ENCODE measurements at regions not wholly inside any gene's neighbourhood (a gene's known extent, or its start where the extent isn't known, plus 50 kb on each side); places are given as distances from the start of the nearest gene placed in this dataset.

DNA sequence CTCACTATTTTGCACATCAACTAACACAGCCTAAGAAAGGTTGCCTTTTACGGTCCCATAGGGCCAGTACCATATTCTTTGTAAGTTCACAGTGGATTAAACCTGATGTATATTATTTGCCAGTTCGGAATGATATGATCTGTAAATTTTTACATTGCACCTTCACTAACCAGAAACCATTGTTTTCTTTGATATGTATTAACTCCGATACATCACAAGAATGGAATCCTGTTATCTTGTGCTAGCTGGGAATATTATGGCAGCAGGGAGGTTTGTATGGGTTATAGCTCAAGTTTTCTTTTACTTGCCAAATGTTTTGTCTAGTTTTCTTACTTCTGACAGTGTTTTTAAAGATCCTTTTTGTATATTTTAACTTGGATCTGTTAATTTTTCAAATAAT is 51.4 kb upstream of the S1PR1 start:
- no peak overlapping the region for H3K27ac ChIP-seq
- peak in 1 of 2 donors; percentile 38 for DNase-seq (ENCODE audit: low read depth in 1 of 2, low spot score in 1 of 2)

DNA sequence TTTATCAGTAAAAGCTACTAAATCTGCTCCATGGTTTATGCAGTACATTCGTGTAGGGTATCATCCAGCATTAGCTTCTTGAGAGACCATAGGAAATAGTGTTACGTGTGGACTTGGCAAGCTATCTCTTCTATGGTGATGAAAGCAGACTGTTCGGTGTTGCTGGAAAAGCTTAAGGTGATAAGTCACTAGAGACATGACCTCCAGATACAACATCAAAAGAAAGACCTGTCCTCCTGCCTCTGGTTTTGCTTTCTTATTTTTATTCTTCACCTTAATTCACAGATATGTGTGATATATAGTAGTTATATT is 53.5 kb upstream of the S1PR1 start:
- TF ChIP-seq, protein P1, sequence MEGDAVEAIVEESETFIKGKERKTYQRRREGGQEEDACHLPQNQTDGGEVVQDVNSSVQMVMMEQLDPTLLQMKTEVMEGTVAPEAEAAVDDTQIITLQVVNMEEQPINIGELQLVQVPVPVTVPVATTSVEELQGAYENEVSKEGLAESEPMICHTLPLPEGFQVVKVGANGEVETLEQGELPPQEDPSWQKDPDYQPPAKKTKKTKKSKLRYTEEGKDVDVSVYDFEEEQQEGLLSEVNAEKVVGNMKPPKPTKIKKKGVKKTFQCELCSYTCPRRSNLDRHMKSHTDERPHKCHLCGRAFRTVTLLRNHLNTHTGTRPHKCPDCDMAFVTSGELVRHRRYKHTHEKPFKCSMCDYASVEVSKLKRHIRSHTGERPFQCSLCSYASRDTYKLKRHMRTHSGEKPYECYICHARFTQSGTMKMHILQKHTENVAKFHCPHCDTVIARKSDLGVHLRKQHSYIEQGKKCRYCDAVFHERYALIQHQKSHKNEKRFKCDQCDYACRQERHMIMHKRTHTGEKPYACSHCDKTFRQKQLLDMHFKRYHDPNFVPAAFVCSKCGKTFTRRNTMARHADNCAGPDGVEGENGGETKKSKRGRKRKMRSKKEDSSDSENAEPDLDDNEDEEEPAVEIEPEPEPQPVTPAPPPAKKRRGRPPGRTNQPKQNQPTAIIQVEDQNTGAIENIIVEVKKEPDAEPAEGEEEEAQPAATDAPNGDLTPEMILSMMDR (IDR thresholded peaks at IDR 0.05; ENCODE audit: low read depth, low read length), result no peak
- Histone ChIP-seq H3K27me3 (no peaks in the 10 kb centered on the region), H3K4me1 (ENCODE audit: low read depth) (peaks cover 5% of the 10 kb centered on the region), H3K9me3 (ENCODE audit: low read depth) (no peaks in the 10 kb centered on the region), H3K27ac (no peak overlapping the region), H3K4me3 (no peak overlapping the region), H3K36me3 (no peaks in the 10 kb centered on the region)
- peak; percentile 21 to 51 for DNase-seq (ENCODE audit: low read depth in 1 of 2, low spot score in 1 of 2)

More for the DNA sequence above, 51.4 kb upstream of the S1PR1 start:
- Histone ChIP-seq H3K36me3 (no peaks in the 10 kb centered on the region), H3K9me3 (ENCODE audit: low read depth) (no peaks in the 10 kb centered on the region), H3K4me1 (ENCODE audit: low read depth) (no peaks in the 10 kb centered on the region), H3K27me3 (no peaks in the 10 kb centered on the region), H3K4me3 (no peak overlapping the region)
- TF ChIP-seq, protein P1 (IDR thresholded peaks at IDR 0.05; ENCODE audit: low read depth, low read length), result no peak

GRCh38 chr1:101182627-101183387 is 54.0 kb upstream of the S1PR1 start:
- no peak overlapping the region for H3K27ac ChIP-seq
- TF ChIP-seq, protein P1 (IDR thresholded peaks at IDR 0.05; ENCODE audit: low read depth, low read length), result no peak
- no peak overlapping the region for H3K4me3 ChIP-seq
- no peak for DNase-seq (ENCODE audit: low read depth in 1 of 2, low spot score in 1 of 2)
- H3K4me1 ChIP-seq (ENCODE audit: low read depth), result peaks cover 5% of the 10 kb centered on the region
- H3K27me3 ChIP-seq, result no peaks in the 10 kb centered on the region
- H3K36me3 ChIP-seq, result no peaks in the 10 kb centered on the region
- no peaks in the 10 kb centered on the region for H3K9me3 ChIP-seq (ENCODE audit: low read depth)

GRCh38 chr1:101181930-101182329 is 54.9 kb upstream of the S1PR1 start:
- Histone ChIP-seq H3K4me3 (no peak overlapping the region), H3K9me3 (ENCODE audit: low read depth) (no peaks in the 10 kb centered on the region), H3K27me3 (no peaks in the 10 kb centered on the region), H3K4me1 (ENCODE audit: low read depth) (peaks cover 5% of the 10 kb centered on the region), H3K27ac (no peak overlapping the region), H3K36me3 (no peaks in the 10 kb centered on the region)
- TF ChIP-seq, protein P1 (IDR thresholded peaks at IDR 0.05; ENCODE audit: low read depth, low read length), result no peak
- no peak for DNase-seq (ENCODE audit: low read depth in 1 of 2, low spot score in 1 of 2)

DNA sequence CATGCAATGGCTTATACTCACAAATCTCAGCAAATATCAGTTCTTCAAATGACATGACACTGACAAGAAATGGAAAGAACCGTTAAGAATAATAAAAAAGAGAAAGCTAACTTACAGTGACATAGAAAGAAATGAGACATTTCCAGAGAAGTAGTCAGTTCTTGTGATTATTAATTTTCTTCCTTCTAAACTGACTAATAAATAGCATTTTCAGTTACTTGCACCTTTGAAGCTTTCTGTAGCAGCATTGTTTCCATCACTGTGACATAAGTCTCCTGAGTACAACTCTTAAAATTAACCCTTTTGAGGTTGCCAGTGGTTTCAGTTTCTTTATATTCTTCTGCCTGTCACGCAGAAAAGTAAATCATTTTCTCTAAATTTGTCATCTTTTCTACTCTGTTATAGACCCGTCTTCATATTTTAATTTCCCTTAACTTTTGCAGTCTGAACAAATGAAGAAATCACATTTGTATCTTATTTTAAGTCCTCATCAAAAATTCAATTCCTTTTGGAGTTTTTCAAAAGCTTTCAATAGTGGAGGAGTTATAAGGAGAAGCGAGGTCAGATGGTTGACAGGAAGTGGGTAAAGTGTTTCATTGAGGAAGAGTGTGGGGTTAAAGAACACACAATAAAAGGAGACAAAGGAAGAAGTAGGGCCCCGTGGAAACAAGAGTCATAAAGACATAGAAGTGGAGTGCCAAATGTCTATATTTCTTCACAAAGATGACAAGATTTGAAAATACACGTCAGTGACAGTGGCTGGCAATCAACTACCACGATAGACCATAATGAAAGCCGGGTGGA is 57.9 kb upstream of the S1PR1 start:
- Histone ChIP-seq H3K9me3 (ENCODE audit: low read depth) (no peaks in the 10 kb centered on the region), H3K27me3 (no peaks in the 10 kb centered on the region), H3K4me3 (no peak overlapping the region), H3K4me1 (ENCODE audit: low read depth) (peaks cover 5% of the 10 kb centered on the region), H3K27ac (no peak overlapping the region), H3K36me3 (no peaks in the 10 kb centered on the region)
- TF ChIP-seq, protein P1 (IDR thresholded peaks at IDR 0.05; ENCODE audit: low read depth, low read length), result no peak
- DNase-seq (ENCODE audit: low read depth in 1 of 2, low spot score in 1 of 2), result no peak

All from cardiac muscle cell (in vitro differentiated cells and primary cell).